Left lung (tissue), 4 donors: ENCODE measurements at regions not wholly inside any gene's neighbourhood (a gene's known extent, or its start where the extent isn't known, plus 50 kb on each side); places are given as distances from the start of the nearest gene placed in this dataset.

ENCODE experiments used
- ATAC-seq: fragments of 200-7000 bp; cut with Tn5 transposase; one replicate; pipeline ENCODE4 v1.9.1; 2020; ENCODE audit warnings: moderate library complexity
- DNase-seq, 4 donors: peaks; one replicate each; pipeline ENCODE4 v3.0.0-alpha.2; 2013 to 2020
- H3K27ac ChIP-seq, 2 donors: fragments of 200-600 bp; sonication (generic) in 1 of 2; one replicate each; pipeline versions ENCODE4 v1.5.0 to v1.8.0; 2020 to 2021
- H3K27me3 ChIP-seq, 2 donors: fragments of 200-600 bp; sonication (generic) in 1 of 2; one replicate each; pipeline versions ENCODE4 v1.5.0 to v1.8.0; 2020 to 2021
- H3K36me3 ChIP-seq, 2 donors: fragments of 200-600 bp; sonication (generic) in 1 of 2; one replicate each; pipeline versions ENCODE4 v1.5.0 to v1.8.0; 2020 to 2021
- H3K4me1 ChIP-seq, 2 donors: fragments of 200-600 bp; one replicate each; pipeline ENCODE4 v1.8.0; 2021
- H3K4me3 ChIP-seq, 2 donors: fragments of 200-600 bp; sonication (generic) in 1 of 2; one replicate each; pipeline versions ENCODE4 v1.5.0 to v1.8.0; 2020 to 2021; ENCODE audit warnings: mild to moderate bottlenecking in 1 of 2
- H3K9me3 ChIP-seq, 2 donors: fragments of 200-600 bp; sonication (generic) in 1 of 2; one replicate each; pipeline versions ENCODE4 v1.5.0 to v1.8.0; 2020 to 2021
- CTCF ChIP-seq, 2 donors: fragments of 200-600 bp; sonication (generic) in 1 of 2; IDR thresholded peaks; one replicate each; pipeline versions ENCODE4 v1.5.0 to v1.8.0; 2021; ENCODE audit warnings: antibody characterized with exemption in 2 of 2
- intact Hi-C, 2 donors: fragments of 100-400 bp; cut with DNase I; formaldehyde crosslinking; loops; one replicate each; pipeline versions ENCODE4 v1.11.2 to v1.14.2; 2022
- donor health status: DM: no; HTN: yes; CAD: no.
- donor health status: DM: no; HTN: no; CAD: no.

DNA sequence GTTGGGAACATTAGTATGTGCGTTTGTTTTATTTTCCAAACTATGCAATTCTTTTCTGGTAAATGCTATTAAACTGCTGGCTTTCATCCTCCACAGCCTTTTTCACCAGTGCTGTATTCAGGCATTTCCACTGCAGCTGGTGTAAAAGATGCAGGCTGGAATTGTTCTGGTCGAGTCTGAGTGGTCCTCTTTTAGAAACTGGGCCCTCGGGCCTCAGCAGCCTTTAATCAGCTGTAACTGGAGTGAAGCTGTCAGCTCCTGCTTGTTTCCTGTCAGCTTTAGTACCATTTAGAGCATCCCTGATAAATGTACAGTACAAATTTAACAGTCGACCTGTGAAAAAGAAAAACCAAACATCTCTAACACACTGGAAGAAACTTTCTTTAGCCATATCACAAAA lies 979.6 kb downstream of the TFAP2A start:
- Histone ChIP-seq H3K4me3 (no peak overlapping the region), H3K36me3 (no peaks in the 10 kb centered on the region), H3K27me3 (no peaks in the 10 kb centered on the region), H3K27ac (no peak overlapping the region), H3K9me3 (no peaks in the 10 kb centered on the region), H3K4me1 (no peaks in the 10 kb centered on the region)
- DNase-seq (no peak), ATAC-seq (no peak)
- intact Hi-C loops: no loop called here
- no peak for TF ChIP-seq CTCF (IDR thresholded peaks at IDR 0.05)

DNA sequence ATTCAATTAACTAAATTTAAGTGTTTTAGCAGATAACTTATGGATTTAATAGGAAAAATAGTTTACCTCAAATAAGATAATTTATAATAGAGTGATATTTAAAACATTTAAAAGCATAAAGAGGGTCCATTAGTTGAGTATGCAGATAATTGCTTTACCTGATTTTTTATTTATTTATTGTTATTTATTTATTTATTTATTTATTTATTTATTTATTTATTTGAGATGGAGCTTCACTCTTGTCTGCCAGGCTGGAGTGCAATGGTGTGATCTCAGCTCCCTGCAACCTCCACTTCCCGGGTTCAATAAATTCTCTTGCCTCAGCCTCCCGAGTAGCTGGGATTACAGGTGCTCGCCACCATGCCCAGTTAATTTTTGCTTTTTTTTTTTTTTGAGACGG lies 982.9 kb downstream of the TFAP2A start:
- Histone ChIP-seq H3K4me1 (no peaks in the 10 kb centered on the region), H3K9me3 (no peaks in the 10 kb centered on the region), H3K27ac (no peak overlapping the region), H3K4me3 (no peak overlapping the region), H3K27me3 (no peaks in the 10 kb centered on the region), H3K36me3 (no peaks in the 10 kb centered on the region)
- TF ChIP-seq CTCF (IDR thresholded peaks at IDR 0.05): no peak
- no peak for ATAC-seq
- DNase-seq: no peak
- intact Hi-C loops: no loop called here

- intact Hi-C loops: no loop called here
- no peak for DNase-seq
- Histone ChIP-seq H3K9me3 (no peaks in the 10 kb centered on the region), H3K27me3 (no peaks in the 10 kb centered on the region), H3K4me3 (no peak overlapping the region), H3K4me1 (no peaks in the 10 kb centered on the region), H3K36me3 (no peaks in the 10 kb centered on the region), H3K27ac (no peak overlapping the region)
- ATAC-seq: no peak
- no peak for TF ChIP-seq CTCF (IDR thresholded peaks at IDR 0.05)
Measured at GRCh38 chr6:9428421-9429172, 986.3 kb downstream of the TFAP2A start.

- intact Hi-C loops: no loop called here
- Histone ChIP-seq H3K27me3 (no peaks in the 10 kb centered on the region), H3K36me3 (no peaks in the 10 kb centered on the region), H3K4me1 (no peaks in the 10 kb centered on the region), H3K4me3 (no peak overlapping the region), H3K9me3 (no peaks in the 10 kb centered on the region), H3K27ac (no peak overlapping the region)
- DNase-seq (no peak), ATAC-seq (no peak)
- TF ChIP-seq CTCF (IDR thresholded peaks at IDR 0.05): no peak
Measured at GRCh38 chr6:9422138-9422537, 986.8 kb upstream of the SLC35B3 start.

- intact Hi-C loops: no loop called here
- TF ChIP-seq CTCF (IDR thresholded peaks at IDR 0.05): no peak
- no peak overlapping the region for H3K27ac ChIP-seq
- H3K27me3 ChIP-seq: no peaks in the 10 kb centered on the region
- no peak for DNase-seq
- ATAC-seq: no peak
- no peak overlapping the region for H3K4me3 ChIP-seq
- H3K9me3 ChIP-seq: no peaks in the 10 kb centered on the region
- no peaks in the 10 kb centered on the region for H3K4me1 ChIP-seq
- H3K36me3 ChIP-seq: no peaks in the 10 kb centered on the region
Measured at GRCh38 chr6:9420316-9421015, 985.1 kb upstream of the SLC35B3 start.
